GM12878 (cell line): ENCODE measurements at regions not wholly inside any gene's neighbourhood (a gene's known extent, or its start where the extent isn't known, plus 50 kb on each side); places are given as distances from the start of the nearest gene placed in this dataset.

Experiments
- ATAC-seq: fragments of 200-7000 bp; cut with Tn5 transposase; 3 replicates; pipeline ENCODE4 v1.9.1; 2020; ENCODE audit warnings: mild to moderate bottlenecking, moderate library complexity
- BruUV-seq: library from RNA; stranded (reverse); fragments of 400-500 nt; replicated peaks from 2 replicates; lab custom pipeline; 2021; lab: Mats Ljungman, UMichigan
- CTCF ChIA-PET: fragments of 300-600 bp; sonication (Branson Sonifier 250); formaldehyde crosslinking; extraction: SDS; loops from one replicate; lab custom pipeline; 2021; ENCODE audit warnings: inconsistent platforms; lab: Yijun Ruan, JAX
- POLR2A ChIA-PET: fragments of 350-600 bp; formaldehyde crosslinking; extraction: SDS; loops from one replicate; lab custom pipeline; 2021; ENCODE audit warnings: inconsistent platforms; lab: Charles Lee
- RAD21 ChIA-PET: fragments of 300-600 bp; sonication (Branson Sonifier 250); formaldehyde crosslinking; loops from one replicate; lab custom pipeline; 2023; ENCODE audit warnings: antibody characterized with exemption; ENCODE audit not compliant: unreplicated experiment; lab: Charles Lee
- SMC1A ChIA-PET: fragments of 300-600 bp; sonication (Branson Sonifier 250); formaldehyde crosslinking; loops from one replicate; lab custom pipeline; 2023; ENCODE audit not compliant: unreplicated experiment, uncharacterized antibody; lab: Charles Lee
- DNase-seq: peaks from one replicate; pipeline ENCODE4 v3.0.0-alpha.2; 2011; ENCODE audit warnings: low read depth, low spot score
- FAIRE-seq: peaks from 3 replicates; lab custom pipeline; 2011; peaks lifted over from hg19 to GRCh38; lab: Jason Lieb, UNC
- H2AFZ ChIP-seq: 2 replicates; pipeline ENCODE4 v1.6.0; 2011; ENCODE audit warnings: low read depth, low read length, control low read depth; ENCODE audit not compliant: control insufficient read depth
- H3K27ac ChIP-seq: 2 replicates; pipeline ENCODE4 v1.5.1; 2011; ENCODE audit warnings: control low read depth; ENCODE audit not compliant: control insufficient read depth, insufficient read depth
- H3K27me3 ChIP-seq, 2 experiments: replicated peaks in 1 of 2; 2 replicates each; pipeline versions ENCODE4 v1.6.0 to v1.6.1; 2011; ENCODE audit warnings: low read length in 1 of 2; ENCODE audit not compliant: control insufficient read depth in 2 of 2, insufficient read depth in 2 of 2
- H3K36me3 ChIP-seq, 2 experiments: 2 replicates each; pipeline ENCODE4 v1.5.1; 2011; ENCODE audit warnings: low read length in 1 of 2; ENCODE audit not compliant: control insufficient read depth in 2 of 2, insufficient read depth in 2 of 2
- H3K4me1 ChIP-seq: 2 replicates; pipeline ENCODE4 v1.6.1; 2011; ENCODE audit warnings: mild to moderate bottlenecking, low read length, moderate library complexity, mixed read lengths; ENCODE audit not compliant: control insufficient read depth, insufficient read depth
- H3K4me2 ChIP-seq: 2 replicates; pipeline ENCODE4 v1.6.0; 2011; ENCODE audit warnings: control low read depth; ENCODE audit not compliant: control insufficient read depth, insufficient read depth
- H3K4me3 ChIP-seq: fragments of 200-600 bp; sonication (generic); 2 replicates; pipeline ENCODE4 v1.5.1; 2016
- H3K79me2 ChIP-seq: 2 replicates; pipeline ENCODE4 v1.6.0; 2011; ENCODE audit warnings: low read length; ENCODE audit not compliant: control insufficient read depth, insufficient read depth
- H3K9ac ChIP-seq: 2 replicates; pipeline ENCODE4 v1.8.0; 2011; ENCODE audit warnings: low read length, control low read depth, mixed read lengths; ENCODE audit not compliant: control insufficient read depth, insufficient read depth
- H3K9me3 ChIP-seq: replicated peaks from 3 replicates; pipeline ENCODE4 v1.5.1; 2011; ENCODE audit warnings: mild to moderate bottlenecking, low read length; ENCODE audit not compliant: control insufficient read depth, insufficient read depth
- H4K20me1 ChIP-seq: 2 replicates; pipeline ENCODE4 v1.6.0; 2011; ENCODE audit not compliant: control insufficient read depth, insufficient read depth
- EGR1 ChIP-seq, 2 experiments: IDR thresholded peaks; 1 replicate in 1 of 2; 2 replicates in 1 of 2; pipeline ENCODE4 v1.6.1; 2011 to 2012; ENCODE audit warnings: low read depth in 2 of 2, low read length in 2 of 2, borderline replicate concordance in 1 of 2, mild to moderate bottlenecking in 1 of 2, moderate library complexity in 1 of 2
- FOXM1 ChIP-seq: IDR thresholded peaks from 2 replicates; pipeline ENCODE4 v1.6.1; 2012; ENCODE audit warnings: low read depth, mild to moderate bottlenecking, inconsistent platforms, low read length, moderate library complexity
- GATAD2B ChIP-seq: fragments of 450-650 bp; conservative IDR thresholded peaks from 2 replicates; pipeline ENCODE4 v1.6.1; 2017; ENCODE audit warnings: low read depth, mild to moderate bottlenecking, moderate library complexity
- IRF5 ChIP-seq: fragments of 450-650 bp; IDR thresholded peaks from 2 replicates; pipeline ENCODE4 v1.6.1; 2017; ENCODE audit warnings: borderline replicate concordance
- MEF2B ChIP-seq: fragments of 450-650 bp; IDR thresholded peaks from 2 replicates; pipeline ENCODE4 v1.6.1; 2018; ENCODE audit warnings: mild to moderate bottlenecking, moderate library complexity; ENCODE audit not compliant: partially characterized antibody, poor library complexity, severe bottlenecking
- NR2C2 ChIP-seq: IDR thresholded peaks from 2 replicates; pipeline ENCODE4 v1.6.1; 2011; ENCODE audit warnings: borderline replicate concordance, low read depth; ENCODE audit not compliant: control insufficient read depth, insufficient read length
- NR2F1 ChIP-seq: fragments of 450-650 bp; conservative IDR thresholded peaks from 2 replicates; pipeline ENCODE4 v1.6.1; 2017; ENCODE audit warnings: mild to moderate bottlenecking
- PKNOX1 ChIP-seq: fragments of 450-650 bp; IDR thresholded peaks from 2 replicates; pipeline ENCODE4 v1.6.1; 2016; ENCODE audit warnings: mild to moderate bottlenecking
- RB1 ChIP-seq: fragments of 450-650 bp; formaldehyde crosslinking; IDR thresholded peaks from 2 replicates; pipeline ENCODE4 v1.6.1; 2017; ENCODE audit warnings: mild to moderate bottlenecking, borderline replicate concordance
- RELA ChIP-seq: fragments of 450-650 bp; IDR thresholded peaks from 2 replicates; pipeline ENCODE4 v1.8.0; 2014; ENCODE audit warnings: borderline replicate concordance; ENCODE audit not compliant: partially characterized antibody
- SIX5 ChIP-seq: IDR thresholded peaks from 2 replicates; pipeline ENCODE4 v1.6.1; 2011; ENCODE audit warnings: mild to moderate bottlenecking, low read depth, low read length, moderate library complexity; ENCODE audit not compliant: severe bottlenecking
- SPI1 ChIP-seq: IDR thresholded peaks from 2 replicates; pipeline ENCODE4 v1.6.1; 2011; ENCODE audit warnings: low read depth, mild to moderate bottlenecking, low read length, moderate library complexity, borderline replicate concordance; ENCODE audit not compliant: insufficient read depth
- SUPT20H ChIP-seq: IDR thresholded peaks from 2 replicates; pipeline ENCODE4 v1.6.1; 2011; ENCODE audit warnings: low read depth, mild to moderate bottlenecking, low read length, moderate library complexity, borderline replicate concordance; ENCODE audit not compliant: control insufficient read depth
- ZNF384 ChIP-seq: IDR thresholded peaks from 2 replicates; pipeline ENCODE4 v1.6.1; 2012; ENCODE audit warnings: low read depth, mild to moderate bottlenecking, low read length, improper control_type of control experiment, borderline replicate concordance
- WGBS: methylation state at CpG from one replicate; pipeline ENCODE4 v1.1.6; 2016; ENCODE audit warnings: low lambda C conversion rate; ENCODE audit not compliant: insufficient replicate concordance, insufficient coverage; ENCODE audit errors: missing lambda C conversion rate; 5-methylcytosine and 5-hydroxymethylcytosine counted together
- in situ Hi-C: fragments of 300-500 bp; cut with MboI; formaldehyde crosslinking; loops from 9 replicates; pipeline ENCODE4 v1.14.3; 2018; ENCODE audit warnings: mixed read lengths
- intact Hi-C: fragments of 100-400 bp; cut with micrococcal nuclease; formaldehyde crosslinking; loops from one replicate; pipeline ENCODE4 v1.14.2; 2022; ENCODE audit not compliant: unreplicated experiment
- TF ChIP-seq, protein P1 (sequence below), 3 experiments: IDR thresholded peaks in 2 of 3; conservative IDR thresholded peaks in 1 of 3; 2 replicates each; pipeline ENCODE4 v1.5.1; 2011; ENCODE audit warnings: low read depth in 3 of 3, low read length in 3 of 3, mild to moderate bottlenecking in 3 of 3, control low read depth in 2 of 3, moderate library complexity in 2 of 3, inconsistent platforms in 1 of 3, mixed read lengths in 1 of 3; ENCODE audit not compliant: control insufficient read depth in 2 of 3, insufficient read depth in 1 of 3; ENCODE audit errors: extremely low read depth in 1 of 3

- H3K27me3 ChIP-seq = no peaks in the 10 kb centered on the region
- no peaks in the 10 kb centered on the region for H4K20me1 ChIP-seq
- H3K79me2 ChIP-seq = no peaks in the 10 kb centered on the region
- no peaks in the 10 kb centered on the region for H3K9me3 ChIP-seq
- WGBS = 48% methylated on average over 11 of the region's 11 CpGs
- POLR2A ChIA-PET = interaction anchor here (0.5 kb wide), 1 partner anchor 459 kb away, joined by 3 read pairs; no protein-coding TSS in a partner anchor
- H2AFZ ChIP-seq = no peak overlapping the region
- BruUV-seq = no TSS peak
- RAD21 ChIA-PET = no interaction called here
- H3K4me3 ChIP-seq = no peak overlapping the region
- no peaks in the 10 kb centered on the region for H3K36me3 ChIP-seq
- H3K9ac ChIP-seq = no peak overlapping the region
- no peak for DNase-seq
- intact Hi-C loops (no loop called here), in situ Hi-C loops (no loop called here)
- no peak for ATAC-seq
- SMC1A ChIA-PET = interaction anchor here (0.7 kb wide), 2 partner anchors 11 to 55 kb away, joined by 3 read pairs; no protein-coding TSS in a partner anchor
- CTCF ChIA-PET = no interaction called here
- no peak overlapping the region for H3K4me2 ChIP-seq
- no peak overlapping the region for H3K27ac ChIP-seq
- FAIRE-seq = no peak
- H3K4me1 ChIP-seq = no peaks in the 10 kb centered on the region
- TF ChIP-seq IRF5 = no peak
- no peak for TF ChIP-seq ZNF384
- TF ChIP-seq RB1 = no peak
- no peak for TF ChIP-seq FOXM1
- TF ChIP-seq SIX5 = no peak
- TF ChIP-seq EGR1 (IDR thresholded peaks at IDR 0.05; ENCODE audit: borderline replicate concordance in 1 of 2, low read depth in 2 of 2, low read length in 2 of 2) = no peak
- TF ChIP-seq GATAD2B = no peak
- TF ChIP-seq PKNOX1 = no peak
- TF ChIP-seq MEF2B = no peak
- no peak for TF ChIP-seq NR2F1
- no peak for TF ChIP-seq SPI1
- TF ChIP-seq, protein P1, sequence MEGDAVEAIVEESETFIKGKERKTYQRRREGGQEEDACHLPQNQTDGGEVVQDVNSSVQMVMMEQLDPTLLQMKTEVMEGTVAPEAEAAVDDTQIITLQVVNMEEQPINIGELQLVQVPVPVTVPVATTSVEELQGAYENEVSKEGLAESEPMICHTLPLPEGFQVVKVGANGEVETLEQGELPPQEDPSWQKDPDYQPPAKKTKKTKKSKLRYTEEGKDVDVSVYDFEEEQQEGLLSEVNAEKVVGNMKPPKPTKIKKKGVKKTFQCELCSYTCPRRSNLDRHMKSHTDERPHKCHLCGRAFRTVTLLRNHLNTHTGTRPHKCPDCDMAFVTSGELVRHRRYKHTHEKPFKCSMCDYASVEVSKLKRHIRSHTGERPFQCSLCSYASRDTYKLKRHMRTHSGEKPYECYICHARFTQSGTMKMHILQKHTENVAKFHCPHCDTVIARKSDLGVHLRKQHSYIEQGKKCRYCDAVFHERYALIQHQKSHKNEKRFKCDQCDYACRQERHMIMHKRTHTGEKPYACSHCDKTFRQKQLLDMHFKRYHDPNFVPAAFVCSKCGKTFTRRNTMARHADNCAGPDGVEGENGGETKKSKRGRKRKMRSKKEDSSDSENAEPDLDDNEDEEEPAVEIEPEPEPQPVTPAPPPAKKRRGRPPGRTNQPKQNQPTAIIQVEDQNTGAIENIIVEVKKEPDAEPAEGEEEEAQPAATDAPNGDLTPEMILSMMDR (IDR thresholded peaks at IDR 0.05 in 2 of 3, conservative IDR thresholded peaks at IDR 0.05 in 1 of 3; ENCODE audit: control insufficient read depth in 2 of 3, extremely low read depth in 1 of 3, insufficient read depth in 1 of 3, low read depth in 3 of 3, low read length in 3 of 3) = no peak
- no peak for TF ChIP-seq NR2C2
- TF ChIP-seq SUPT20H = no peak
- no peak for TF ChIP-seq RELA
These were observed 277.5 kb upstream of the TBL1XR1 start for GRCh38 chr3:177474652-177475355.
